Neural cell (in vitro differentiated cells): ENCODE measurements at regions not wholly inside any gene's neighbourhood (a gene's known extent, or its start where the extent isn't known, plus 50 kb on each side); places are given as distances from the start of the nearest gene placed in this dataset.

ENCODE experiments used
- CTCF ChIP-seq: fragments of 450-650 bp; IDR thresholded peaks from 2 replicates; pipeline ENCODE4 v1.5.1; 2014; ENCODE audit warnings: antibody characterized with exemption, mild to moderate bottlenecking, moderate library complexity; ENCODE audit not compliant: poor library complexity, severe bottlenecking
- EP300 ChIP-seq: fragments of 450-650 bp; conservative IDR thresholded peaks from 2 replicates; pipeline ENCODE4 v1.6.1; 2014; ENCODE audit warnings: antibody characterized with exemption, mild to moderate bottlenecking, moderate library complexity; ENCODE audit not compliant: poor library complexity, severe bottlenecking
- EZH2 ChIP-seq: fragments of 200-600, 300-800 bp; shearing (Covaris generic), sonication (generic); IDR thresholded peaks from 2 replicates; pipeline ENCODE4 v1.6.1; 2014; ENCODE audit warnings: antibody characterized with exemption, low read length, borderline replicate concordance, mild to moderate bottlenecking; ENCODE audit not compliant: insufficient read depth, poor library complexity, severe bottlenecking
- RAD21 ChIP-seq: fragments of 450-650 bp; conservative IDR thresholded peaks from 2 replicates; pipeline ENCODE4 v1.6.1; 2014; ENCODE audit warnings: antibody characterized with exemption, mild to moderate bottlenecking, moderate library complexity

- TF ChIP-seq CTCF = no peak
- no peak for TF ChIP-seq EZH2
- no peak for TF ChIP-seq EP300
- no peak for TF ChIP-seq RAD21
These were observed 444.9 kb downstream of the LTN1 start for GRCh38 chr21:28547766-28548165.
